ENCODE measurements at regions not wholly inside any gene's neighbourhood (a gene's known extent, or its start where the extent isn't known, plus 50 kb on each side); places are given as distances from the start of the nearest gene placed in this dataset.

DNA sequence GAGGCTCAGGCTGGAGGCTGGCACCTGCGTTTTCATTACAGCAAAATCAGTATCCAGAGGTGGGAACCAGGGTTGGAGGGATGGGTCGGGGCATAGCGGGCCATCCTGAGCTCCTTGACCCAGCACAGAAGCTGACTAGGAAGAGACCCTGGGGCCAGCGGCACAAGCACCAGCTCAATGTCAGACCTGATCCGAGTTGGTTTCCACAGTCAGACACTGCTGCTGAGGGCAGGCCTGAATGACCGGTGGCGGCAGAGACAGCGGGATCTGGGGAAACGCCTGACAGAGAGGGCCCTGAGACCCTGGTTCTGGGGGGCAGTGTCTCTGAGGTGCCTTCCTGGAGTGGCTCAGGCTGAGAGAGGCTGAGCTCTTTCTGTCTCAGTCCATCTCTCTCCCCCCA lies 162.0 kb upstream of the C1orf174 start:
- H2BK20ac ChIP-seq (ENCODE audit: low read depth, low read length), result no peak overlapping the region
- intact Hi-C loops (cut with micrococcal nuclease), result no loop called here
- 81% methylated on average over 5 of the region's 9 CpGs; no CpG with 5 or more reads in 1 of the 2 experiments for WGBS, 2 experiments (ENCODE audit: extremely low coverage in 2 of 2, insufficient read length in 1 of 2)
- no peaks in the 10 kb centered on the region for H4K20me1 ChIP-seq (ENCODE audit: insufficient read depth, low read length)
- H3K18ac ChIP-seq (ENCODE audit: low read depth, low read length), result no peak overlapping the region
- no peak overlapping the region for H2AFZ ChIP-seq (replicated peaks; ENCODE audit: low read length, poor library complexity)
- no peak overlapping the region for H4K8ac ChIP-seq (ENCODE audit: low read depth in 2 of 2, low read length in 2 of 2)
- no peaks in the 10 kb centered on the region for H3K27me3 ChIP-seq (ENCODE audit: control insufficient read depth, insufficient read depth, low read length)
- H4K5ac ChIP-seq (ENCODE audit: low read depth, low read length), result no peak overlapping the region
- H2AK5ac ChIP-seq (ENCODE audit: low read depth, low read length), result no peak overlapping the region
- no peak overlapping the region for H3K4ac ChIP-seq (ENCODE audit: low read depth, low read length)
- no peak overlapping the region for H3K4me2 ChIP-seq (ENCODE audit: low read depth, low read length)
- POLR2A ChIA-PET (ENCODE audit: unreplicated experiment), result no interaction called here
- no peak overlapping the region for H3K4me3 ChIP-seq (ENCODE audit: insufficient read depth, low read depth, low read length)
- H3K56ac ChIP-seq (ENCODE audit: extremely low read depth, insufficient read depth, low read length), result no peak overlapping the region
- no peak overlapping the region for H2BK120ac ChIP-seq (ENCODE audit: low read depth, low read length)
- no peak overlapping the region for H3K27ac ChIP-seq (ENCODE audit: insufficient read depth, low read length)
- no peak overlapping the region for H3K23ac ChIP-seq (ENCODE audit: low read depth, low read length)
- DNase-seq, result no peak
- no peaks in the 10 kb centered on the region for H3K36me3 ChIP-seq (ENCODE audit: control insufficient read depth, insufficient read depth, low read length)
- H3K14ac ChIP-seq (replicated peaks; ENCODE audit: low read depth, low read length), result no peak overlapping the region
- H2BK15ac ChIP-seq (ENCODE audit: low read depth, low read length), result no peak overlapping the region
- TF ChIP-seq CTCF (conservative IDR thresholded peaks at IDR 0.05; ENCODE audit: low read depth, low read length), result no peak
- no peak for TF ChIP-seq USF2 (IDR thresholded peaks at IDR 0.05; ENCODE audit: low read depth, low read length)
- TF ChIP-seq BHLHE40 (IDR thresholded peaks at IDR 0.05; ENCODE audit: low read depth, low read length), result no peak
- TF ChIP-seq RFX5 (IDR thresholded peaks at IDR 0.05; ENCODE audit: low read depth, low read length), result no peak
- TF ChIP-seq CHD1 (IDR thresholded peaks at IDR 0.05; ENCODE audit: low read depth, low read length), result no peak
- TF ChIP-seq NFE2L2 (IDR thresholded peaks at IDR 0.05; ENCODE audit: low read depth, low read length), result no peak
- TF ChIP-seq POLR2A (IDR thresholded peaks at IDR 0.05; ENCODE audit: low read depth, low read length), result no peak
- TF ChIP-seq ELK1 (IDR thresholded peaks at IDR 0.05; ENCODE audit: borderline replicate concordance, low read depth, low read length), result no peak
- no peak for TF ChIP-seq FOS (IDR thresholded peaks at IDR 0.05; ENCODE audit: low read depth, low read length)
- no peak for TF ChIP-seq MXI1 (IDR thresholded peaks at IDR 0.05; ENCODE audit: borderline replicate concordance, low read depth, low read length)
- no peak for TF ChIP-seq MAZ (IDR thresholded peaks at IDR 0.05; ENCODE audit: borderline replicate concordance, low read depth, low read length)
- TF ChIP-seq RAD21 (IDR thresholded peaks at IDR 0.05; ENCODE audit: low read length), result no peak
- no peak for TF ChIP-seq SMC3 (IDR thresholded peaks at IDR 0.05; ENCODE audit: low read depth, low read length)
- TF ChIP-seq CEBPB (IDR thresholded peaks at IDR 0.05; ENCODE audit: low read depth, low read length), result no peak
- TF ChIP-seq RCOR1 (IDR thresholded peaks at IDR 0.05; ENCODE audit: insufficient replicate concordance, low read length), result no peak
- H2AK9ac ChIP-seq (replicated peaks; ENCODE audit: low read depth, low read length, poor library complexity), result no peak overlapping the region
- no peaks in the 10 kb centered on the region for H3K9me1 ChIP-seq (ENCODE audit: insufficient read depth, low read length)
- no TSS peak for BruUV-seq (replicated peaks)
- H4K91ac ChIP-seq (ENCODE audit: insufficient read depth, low read depth, low read length), result no peak overlapping the region
- H3K79me1 ChIP-seq (ENCODE audit: low read depth in 1 of 2, low read length in 2 of 2), result no peaks in the 10 kb centered on the region
- no peaks in the 10 kb centered on the region for H3K4me1 ChIP-seq (ENCODE audit: control insufficient read depth, insufficient read depth, low read length)
- H3K9me3 ChIP-seq (ENCODE audit: control insufficient read depth, insufficient read depth, low read length), result peaks cover 51% of the 10 kb centered on the region
- H3K9ac ChIP-seq (ENCODE audit: low read depth, low read length), result no peak overlapping the region
- in situ Hi-C loops (cut with MboI; ENCODE audit: low sequenced_read_pairs), result no loop called here
- dilution Hi-C loops (cut with HindIII; ENCODE audit: low sequenced_read_pairs, unreplicated experiment), result no loop called here
- CTCF ChIA-PET, result no interaction called here
- no peak overlapping the region for H2BK5ac ChIP-seq (ENCODE audit: low read depth, low read length, poor library complexity, severe bottlenecking)
- no peak for ATAC-seq (ENCODE audit: low read depth)
